HG03175 (cell line): ENCODE measurements at regions not wholly inside any gene's neighbourhood (a gene's known extent, or its start where the extent isn't known, plus 50 kb on each side); places are given as distances from the start of the nearest gene placed in this dataset.

Source experiments
- ATAC-seq: cut with Tn5 transposase; IDR thresholded peaks from one replicate; pipeline ENCODE4 v1.9.1; 2021; ENCODE audit warnings: mild to moderate bottlenecking, moderate library complexity; ENCODE audit not compliant: unreplicated experiment

- ATAC-seq = no peak
Observed at GRCh38 chr11:134642206-134642605, 230.2 kb upstream of the B3GAT1 start.

- no peak for ATAC-seq
Observed at GRCh38 chr11:134640971-134641968, 229.2 kb upstream of the B3GAT1 start.

- no peak for ATAC-seq
Observed at GRCh38 chr11:134640536-134640935, 228.5 kb upstream of the B3GAT1 start.

GRCh38 chr11:134639586-134640330 lies 227.7 kb upstream of the B3GAT1 start:
- ATAC-seq = no peak

GRCh38 chr11:134638796-134639430 lies 226.9 kb upstream of the B3GAT1 start:
- ATAC-seq = no peak

- ATAC-seq = no peak
Observed at GRCh38 chr11:134637091-134638015, 225.3 kb upstream of the B3GAT1 start.

GRCh38 chr11:134636071-134636470 lies 224.0 kb upstream of the B3GAT1 start:
- ATAC-seq = no peak

- ATAC-seq = no peak
Observed at GRCh38 chr11:134634897-134635831, 223.1 kb upstream of the B3GAT1 start.

- ATAC-seq = no peak
Observed at GRCh38 chr11:134633276-134633675, 221.2 kb upstream of the B3GAT1 start.

- no peak for ATAC-seq
Observed at GRCh38 chr11:134632347-134633119, 220.5 kb upstream of the B3GAT1 start.

GRCh38 chr11:134630861-134631260 lies 218.8 kb upstream of the B3GAT1 start:
- no peak for ATAC-seq

GRCh38 chr11:134628426-134628825 lies 216.4 kb upstream of the B3GAT1 start:
- no peak for ATAC-seq

GRCh38 chr11:134626032-134626431 lies 214.0 kb upstream of the B3GAT1 start:
- no peak for ATAC-seq

- no peak for ATAC-seq
Observed at GRCh38 chr11:134625631-134626030, 213.6 kb upstream of the B3GAT1 start.

GRCh38 chr11:134625151-134625550 lies 213.1 kb upstream of the B3GAT1 start:
- ATAC-seq = no peak

GRCh38 chr11:134624166-134624920 lies 212.3 kb upstream of the B3GAT1 start:
- no peak for ATAC-seq

- no peak for ATAC-seq
Observed at GRCh38 chr11:134623711-134624110, 211.7 kb upstream of the B3GAT1 start.

- no peak for ATAC-seq
Observed at GRCh38 chr11:134622458-134622857, 210.4 kb upstream of the B3GAT1 start.
